UCSD-AML1 (cell line): ENCODE measurements at regions not wholly inside any gene's neighbourhood (a gene's known extent, or its start where the extent isn't known, plus 50 kb on each side); places are given as distances from the start of the nearest gene placed in this dataset.

Experiments used
- DNase-seq: peaks from one replicate; lab custom pipeline; 2025; ENCODE audit not compliant: unreplicated experiment; lab: John Stamatoyannopoulos, UW

DNA sequence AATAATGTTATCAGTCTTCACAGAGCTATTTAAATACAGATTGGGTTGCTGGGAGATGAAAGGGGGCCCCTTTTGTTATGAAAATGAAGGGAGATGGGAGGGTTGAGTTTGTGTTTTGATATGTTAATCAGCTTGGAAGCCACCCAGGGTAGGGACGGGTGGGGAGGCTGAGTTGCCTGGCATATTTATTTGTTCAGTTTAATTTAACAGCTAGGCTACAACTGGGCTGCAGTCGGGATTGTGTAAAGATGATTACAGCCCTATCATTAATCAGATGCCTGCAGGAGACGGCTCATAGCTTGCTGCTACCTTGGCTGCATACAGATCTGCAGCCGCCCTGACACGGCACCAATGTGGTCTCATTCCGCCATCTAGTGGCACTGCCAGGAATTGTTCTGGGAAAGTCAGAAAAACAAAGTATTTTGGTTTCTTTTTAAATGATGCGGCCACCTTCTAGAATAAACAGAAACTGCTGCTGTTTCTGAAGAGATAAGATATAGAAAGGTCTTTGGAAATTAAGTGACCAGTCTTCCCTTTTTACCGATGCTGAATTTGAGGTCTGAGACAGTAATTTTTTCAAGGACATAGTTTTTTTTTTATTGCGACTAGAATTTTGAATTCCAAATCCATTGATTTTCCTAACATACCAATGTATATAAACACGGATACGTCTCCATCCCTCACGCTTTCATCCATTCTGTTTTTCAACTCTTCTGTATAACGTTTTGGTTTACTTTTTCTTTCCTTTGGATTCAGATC lies 458.0 kb upstream of the ASIC2 start:
- peak; percentile 30 for DNase-seq

DNA sequence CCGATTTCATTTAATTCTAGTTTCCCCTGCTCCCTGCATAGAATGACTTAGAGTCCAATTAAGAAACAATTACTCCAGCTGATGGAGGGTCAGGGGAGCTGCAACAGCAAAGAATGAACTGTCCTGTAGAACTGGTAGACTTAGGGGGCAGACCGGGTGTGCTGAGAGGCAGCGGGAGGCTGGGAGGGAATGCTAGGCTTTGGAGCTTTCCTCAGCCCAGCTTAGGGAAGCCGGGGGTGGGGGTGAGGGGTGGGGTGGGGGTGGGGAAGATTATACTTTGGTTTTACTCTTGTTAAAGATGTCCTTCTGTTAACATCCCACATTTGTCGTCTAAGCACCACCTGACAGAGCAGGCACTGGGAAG lies 458.6 kb upstream of the ASIC2 start:
- no peak for DNase-seq

DNA sequence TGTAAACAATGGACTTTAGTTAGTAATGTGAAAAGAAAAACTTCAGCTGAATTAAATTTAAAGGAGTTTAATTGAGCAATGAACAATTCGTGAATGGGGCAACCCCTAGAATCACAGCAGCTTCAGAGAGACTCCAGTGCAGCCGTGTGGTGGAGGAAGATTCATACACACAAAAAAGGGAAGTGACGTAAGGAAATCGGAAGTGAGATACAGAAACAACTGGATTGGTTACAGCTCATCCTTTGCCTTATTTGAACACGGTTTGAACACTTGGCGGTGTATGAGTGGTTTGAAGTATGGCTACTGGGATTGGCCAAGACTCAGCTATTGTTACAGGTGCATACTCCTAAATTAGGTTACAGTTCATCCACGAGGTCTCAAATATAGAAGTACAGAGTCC lies 460.4 kb upstream of the ASIC2 start:
- DNase-seq = no peak

DNA sequence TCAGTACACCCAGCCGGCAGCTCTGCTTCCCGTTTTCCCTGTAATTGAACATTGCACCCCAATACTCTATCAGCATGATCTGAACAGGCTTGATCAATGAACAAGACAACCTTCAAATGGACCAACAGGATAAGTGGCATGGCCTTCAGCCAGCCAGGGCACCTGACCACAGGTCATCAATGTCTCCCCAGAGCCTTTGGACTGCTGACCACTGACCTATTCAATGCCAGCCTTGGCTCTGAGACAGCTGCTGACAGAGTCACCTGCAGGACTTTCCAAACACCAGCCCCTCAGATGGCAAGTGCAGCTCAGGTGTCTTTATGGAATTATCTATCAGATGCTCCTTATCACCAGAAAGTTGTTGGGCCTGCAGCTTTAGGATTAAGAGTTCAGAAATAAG lies 462.9 kb upstream of the ASIC2 start:
- DNase-seq = no peak

GRCh38 chr17:33765871-33766270 lies 472.8 kb upstream of the ASIC2 start:
- no peak for DNase-seq

GRCh38 chr17:33766721-33767120 lies 473.6 kb upstream of the ASIC2 start:
- no peak for DNase-seq

DNA sequence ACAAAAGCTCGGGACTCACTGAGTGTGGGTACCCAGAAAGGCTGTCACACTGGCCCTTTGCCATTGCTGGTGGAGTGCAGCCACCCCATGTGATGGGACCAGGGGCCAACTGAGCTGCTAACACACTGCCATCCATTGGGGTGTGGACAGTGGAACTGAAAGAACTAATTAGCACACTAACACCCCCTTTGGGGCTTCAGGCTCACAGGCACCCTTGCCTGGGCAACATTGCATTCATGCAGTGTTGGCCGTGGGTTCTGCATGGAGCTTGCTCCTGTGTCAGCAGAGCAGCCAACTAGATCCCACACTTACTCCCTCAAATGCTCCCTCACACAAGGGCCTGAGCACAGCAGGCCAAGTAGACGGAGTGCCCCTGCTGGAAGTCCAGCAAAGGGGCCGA lies 476.0 kb upstream of the ASIC2 start:
- DNase-seq = no peak

- no peak for DNase-seq
These were observed 478.8 kb upstream of the CCL2 start for GRCh38 chr17:33776304-33776703.

GRCh38 chr17:33776903-33777302 lies 478.2 kb upstream of the CCL2 start:
- DNase-seq = no peak

GRCh38 chr17:33777674-33778073 lies 477.4 kb upstream of the CCL2 start:
- no peak for DNase-seq

DNA sequence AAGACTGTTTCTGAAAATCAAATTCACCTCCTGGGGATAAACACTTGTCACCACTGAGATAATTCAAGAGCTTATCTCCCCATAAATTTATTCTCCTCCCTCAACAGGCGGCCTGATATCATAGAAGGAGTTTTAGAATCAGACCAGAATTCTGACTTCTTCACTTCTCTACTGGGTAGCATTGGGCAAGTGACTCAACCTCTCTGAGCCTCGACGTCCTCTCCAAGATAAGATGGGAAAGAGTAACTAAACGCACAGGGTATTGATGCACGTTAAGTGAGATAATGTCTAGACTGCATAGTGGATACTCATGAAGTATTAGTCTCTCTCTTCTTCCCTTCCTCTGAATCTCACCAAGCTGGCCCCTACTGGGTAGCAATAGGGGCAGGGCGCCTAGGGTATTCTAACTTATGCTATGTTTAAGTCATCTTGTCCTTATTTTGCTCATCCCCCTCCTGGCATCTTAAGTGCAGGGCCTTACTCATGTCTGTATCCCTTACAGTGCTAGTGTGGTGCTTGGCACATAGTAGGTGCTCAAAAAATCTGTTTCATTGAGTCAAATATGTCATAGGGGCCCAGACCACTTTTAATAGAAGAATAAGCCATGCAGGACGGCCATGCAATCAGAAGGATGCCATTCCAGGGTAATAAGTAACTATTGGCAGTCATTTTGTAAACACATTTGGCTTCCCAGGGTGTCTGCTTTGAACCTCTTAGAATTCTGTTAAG lies 476.4 kb upstream of the CCL2 start:
- no peak for DNase-seq

GRCh38 chr17:33779234-33779591 lies 475.9 kb upstream of the CCL2 start:
- DNase-seq = peak; percentile 15

DNA sequence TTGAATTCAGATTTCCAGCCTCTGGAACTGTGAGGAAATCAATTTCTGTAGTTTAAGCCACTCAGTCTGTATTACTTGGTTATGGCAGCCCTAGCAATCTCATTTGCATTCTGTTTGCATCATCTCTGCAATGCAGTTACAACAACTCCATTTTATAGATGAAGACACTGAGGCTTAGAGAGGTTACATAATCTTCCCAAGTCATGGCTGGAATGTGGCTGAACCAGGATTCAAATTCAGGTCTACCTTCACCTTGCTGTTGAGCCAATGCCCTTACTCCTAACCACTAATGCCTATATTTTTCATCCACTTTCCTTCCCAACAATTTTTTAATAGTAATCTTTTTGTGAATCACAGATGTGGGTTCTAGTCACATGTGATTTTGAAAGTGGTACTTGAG lies 469.8 kb upstream of the CCL2 start:
- no peak for DNase-seq

DNA sequence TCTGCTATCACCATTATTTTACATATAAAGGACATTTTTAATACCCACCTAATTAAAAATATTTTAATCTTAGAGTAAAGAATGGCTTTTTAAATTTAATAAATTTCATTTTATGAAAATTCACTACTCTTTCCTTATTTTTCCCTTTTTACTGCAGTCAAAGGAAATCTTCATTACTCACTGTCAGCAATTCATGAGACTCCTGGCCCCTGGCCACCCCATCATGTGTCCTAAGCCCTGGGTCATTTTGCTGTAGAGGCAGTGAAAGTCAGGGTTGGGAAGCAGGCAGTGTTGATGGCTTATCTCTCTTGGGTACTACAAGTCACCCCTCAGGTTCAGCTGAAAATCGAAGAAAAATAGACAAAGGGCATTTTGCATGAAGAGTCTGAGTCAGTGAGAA lies 468.6 kb upstream of the CCL2 start:
- DNase-seq = no peak

DNA sequence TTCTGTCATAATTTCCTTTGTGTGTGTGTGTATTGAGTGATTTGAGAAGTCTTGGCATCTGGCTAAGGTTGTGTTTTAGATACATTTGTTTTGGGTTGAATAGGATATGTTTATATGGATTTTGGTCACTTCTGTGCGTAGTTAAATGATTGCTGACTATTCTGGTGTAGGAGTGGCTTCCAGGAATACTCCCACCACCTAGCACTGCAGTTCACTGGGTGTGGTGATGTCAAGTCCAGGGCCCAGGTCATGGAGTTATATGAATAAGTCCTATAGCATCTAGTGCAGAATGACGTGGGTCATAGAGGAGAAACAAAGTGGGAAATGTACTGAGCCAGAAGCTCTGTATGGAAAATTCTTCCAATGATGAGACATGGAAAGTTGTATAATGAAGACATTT lies 465.4 kb upstream of the CCL2 start:
- DNase-seq = no peak

DNA sequence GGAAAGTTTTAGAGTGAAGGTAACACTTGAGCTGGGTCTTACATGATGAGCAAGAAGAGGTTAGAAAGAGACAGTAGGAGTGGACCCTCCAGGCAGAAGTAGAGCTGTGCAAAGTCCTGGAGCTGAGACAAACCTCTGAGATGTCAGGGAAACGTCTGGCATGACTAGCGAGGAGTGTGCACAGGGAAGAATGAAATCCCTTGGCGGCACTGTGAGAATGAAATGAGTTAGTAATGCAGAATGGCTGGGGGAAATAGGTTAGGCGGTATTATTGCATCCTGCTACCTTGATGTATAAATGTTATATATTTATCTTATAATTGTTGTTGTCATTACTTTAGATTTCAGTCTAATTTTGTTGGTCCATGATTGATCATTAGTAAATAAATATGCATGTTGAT lies 457.9 kb upstream of the CCL2 start:
- DNase-seq = no peak

DNA sequence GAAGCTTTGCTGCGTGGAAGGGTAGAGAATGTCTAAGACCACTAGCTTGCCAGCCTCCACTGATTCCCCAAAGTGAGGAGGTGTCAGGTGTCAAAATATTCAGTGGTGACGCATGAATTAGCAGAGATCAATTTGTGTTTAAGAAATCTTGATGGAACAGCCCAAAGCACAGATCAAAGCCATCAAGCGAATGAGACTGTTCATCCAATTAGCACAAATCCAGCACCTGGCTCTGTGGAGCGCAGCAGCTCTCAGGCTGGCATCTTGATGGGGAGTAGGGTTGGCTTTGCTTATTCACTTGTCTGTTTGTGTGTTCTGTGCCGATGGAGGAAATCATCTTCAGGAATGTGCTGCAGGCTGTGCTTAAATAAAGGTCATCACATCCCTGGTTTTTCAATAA lies 456.8 kb upstream of the CCL2 start:
- no peak for DNase-seq

DNA sequence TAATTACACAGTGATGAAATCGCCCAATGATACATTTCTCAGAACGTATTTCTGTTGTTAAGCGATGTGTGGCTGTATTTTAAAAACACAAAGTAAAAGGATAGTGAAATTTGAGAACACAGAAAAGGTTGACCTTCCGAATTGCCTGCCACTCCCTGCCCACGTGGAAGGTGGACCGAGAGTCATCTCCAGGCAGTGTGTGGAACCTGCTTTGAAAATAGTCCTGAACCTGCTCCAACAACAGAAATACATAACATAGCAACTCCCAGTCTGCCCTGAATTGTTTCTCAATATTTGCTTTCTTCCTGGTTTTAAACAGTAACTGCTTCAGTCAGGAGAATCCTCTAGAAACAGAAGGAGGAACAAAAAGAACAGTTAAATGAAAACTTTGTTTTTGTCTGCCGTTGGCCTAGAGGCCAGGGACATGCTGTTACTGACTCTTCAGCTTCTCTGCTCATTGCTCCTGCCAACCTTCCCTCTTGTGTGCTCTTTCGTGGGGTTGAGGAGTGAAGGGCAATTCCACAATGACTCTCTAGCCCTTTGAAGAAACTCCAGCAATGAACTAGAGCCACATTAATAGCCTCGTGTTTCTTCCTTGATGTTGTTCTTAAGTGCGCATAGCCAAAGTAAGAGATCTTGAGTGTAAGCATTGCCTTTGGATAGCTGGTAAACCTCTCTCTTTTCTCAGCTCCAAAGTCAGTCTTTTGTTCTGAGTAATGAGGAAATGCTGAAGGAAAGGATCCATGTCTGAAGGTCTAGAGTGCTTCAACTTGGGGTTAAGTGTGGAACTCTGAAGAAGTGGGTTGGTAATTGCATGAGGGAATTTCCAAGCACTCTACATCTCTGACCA lies 452.5 kb upstream of the CCL2 start:
- no peak for DNase-seq

GRCh38 chr17:33803199-33803685 lies 451.8 kb upstream of the CCL2 start:
- DNase-seq = no peak

- DNase-seq = no peak
These were observed 451.4 kb upstream of the CCL2 start for GRCh38 chr17:33803686-33804085.

DNA sequence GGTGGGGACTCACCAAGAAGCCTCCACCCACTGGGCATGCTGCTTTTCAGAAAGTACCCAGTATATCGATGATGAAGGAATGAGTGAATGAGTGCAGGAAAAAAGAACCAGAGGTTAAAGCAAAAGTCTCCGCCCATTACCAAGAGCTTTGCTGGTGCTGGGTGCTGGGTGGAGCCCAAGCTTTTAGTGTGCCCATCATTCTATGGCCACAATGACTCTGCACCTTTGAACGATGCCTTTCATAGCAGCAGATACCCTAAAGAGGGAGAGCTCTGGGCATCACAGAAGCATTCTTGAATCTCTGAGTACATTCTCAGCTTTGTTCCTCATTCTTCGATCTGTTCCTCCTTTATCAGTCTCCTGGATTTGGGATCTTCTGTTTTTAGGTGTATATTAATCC lies 450.7 kb upstream of the CCL2 start:
- no peak for DNase-seq

DNA sequence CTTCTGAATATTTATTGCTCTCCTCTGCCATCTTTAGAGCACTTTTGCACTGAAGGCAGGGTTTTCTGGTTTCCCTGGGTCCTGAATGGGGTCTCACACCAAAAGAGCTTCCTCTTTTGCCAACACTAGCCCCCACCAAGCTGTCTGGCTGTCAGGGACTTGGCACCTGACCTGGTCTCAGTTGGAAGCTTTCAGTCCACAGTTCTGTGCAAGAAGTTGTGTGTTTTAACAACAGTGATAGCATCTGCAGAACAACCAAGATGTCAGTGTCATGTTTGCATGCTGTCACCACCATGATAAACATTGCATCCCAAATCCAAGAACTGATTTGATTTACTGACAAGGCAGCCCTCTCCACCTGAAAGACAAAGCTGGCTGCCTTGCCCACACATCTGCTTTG lies 448.5 kb upstream of the CCL2 start:
- no peak for DNase-seq
